ENCODE measurements at regions not wholly inside any gene's neighbourhood (a gene's known extent, or its start where the extent isn't known, plus 50 kb on each side); places are given as distances from the start of the nearest gene placed in this dataset.

DNA sequence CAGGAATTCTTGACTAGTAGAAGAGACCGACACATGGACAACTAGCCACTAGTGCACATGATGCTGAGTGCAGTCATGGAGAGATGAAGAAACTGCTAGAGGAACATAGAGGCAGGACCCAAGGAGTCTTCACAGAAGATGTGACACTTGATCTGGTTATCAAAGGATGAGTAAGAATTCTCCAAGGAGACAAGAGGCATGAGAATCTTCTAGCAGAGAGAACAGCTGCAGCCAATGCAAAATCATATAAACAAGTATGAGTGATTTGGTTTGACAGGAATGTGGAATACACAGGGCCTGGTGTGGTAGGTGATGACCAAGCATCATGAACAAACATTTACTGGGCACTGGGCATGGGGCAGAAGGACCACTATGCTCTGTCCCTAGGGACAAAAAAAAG, 140.9 kb upstream of the CTTNBP2NL start:
- Histone ChIP-seq H3K4me2 (ENCODE audit: control insufficient read depth, extremely low read depth, insufficient read depth, low read depth, low read length) (no peak overlapping the region), H3K4me3 (ENCODE audit: control insufficient read depth in 2 of 3, extremely low read depth in 1 of 3, insufficient read depth in 2 of 3, low read depth in 1 of 3, low read length in 3 of 3) (no peak overlapping the region), H3K9me3 (ENCODE audit: control insufficient read depth, low read depth, low read length) (no peaks in the 10 kb centered on the region), H3K36me3 (ENCODE audit: control insufficient read depth in 2 of 2, extremely low read depth in 1 of 2, insufficient read depth in 2 of 2, low read length in 2 of 2) (no peaks in the 10 kb centered on the region), H3K4me1 (ENCODE audit: control insufficient read depth, extremely low read depth, insufficient read depth, low read length) (peaks cover 14% of the 10 kb centered on the region), H3K9me1 (ENCODE audit: control insufficient read depth, extremely low read depth, insufficient read depth, low read length) (no peaks in the 10 kb centered on the region), H2AFZ (ENCODE audit: control insufficient read depth, low read length) (no peak overlapping the region), H3K27ac (ENCODE audit: control insufficient read depth, insufficient read depth, low read length) (no peak overlapping the region), H3K9ac (ENCODE audit: control insufficient read depth, extremely low read depth, insufficient read depth, low read length) (no peak overlapping the region), H3K27me3 (ENCODE audit: control insufficient read depth, extremely low read depth, insufficient read depth, low read length) (peaks cover 4% of the 10 kb centered on the region), H4K20me1 (ENCODE audit: control insufficient read depth, extremely low read depth, insufficient read depth, low read length) (no peaks in the 10 kb centered on the region), H3K79me2 (ENCODE audit: control insufficient read depth, insufficient read depth, low read length) (no peaks in the 10 kb centered on the region)
- TF ChIP-seq, protein P1, sequence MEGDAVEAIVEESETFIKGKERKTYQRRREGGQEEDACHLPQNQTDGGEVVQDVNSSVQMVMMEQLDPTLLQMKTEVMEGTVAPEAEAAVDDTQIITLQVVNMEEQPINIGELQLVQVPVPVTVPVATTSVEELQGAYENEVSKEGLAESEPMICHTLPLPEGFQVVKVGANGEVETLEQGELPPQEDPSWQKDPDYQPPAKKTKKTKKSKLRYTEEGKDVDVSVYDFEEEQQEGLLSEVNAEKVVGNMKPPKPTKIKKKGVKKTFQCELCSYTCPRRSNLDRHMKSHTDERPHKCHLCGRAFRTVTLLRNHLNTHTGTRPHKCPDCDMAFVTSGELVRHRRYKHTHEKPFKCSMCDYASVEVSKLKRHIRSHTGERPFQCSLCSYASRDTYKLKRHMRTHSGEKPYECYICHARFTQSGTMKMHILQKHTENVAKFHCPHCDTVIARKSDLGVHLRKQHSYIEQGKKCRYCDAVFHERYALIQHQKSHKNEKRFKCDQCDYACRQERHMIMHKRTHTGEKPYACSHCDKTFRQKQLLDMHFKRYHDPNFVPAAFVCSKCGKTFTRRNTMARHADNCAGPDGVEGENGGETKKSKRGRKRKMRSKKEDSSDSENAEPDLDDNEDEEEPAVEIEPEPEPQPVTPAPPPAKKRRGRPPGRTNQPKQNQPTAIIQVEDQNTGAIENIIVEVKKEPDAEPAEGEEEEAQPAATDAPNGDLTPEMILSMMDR (optimal IDR thresholded peaks at IDR 0.05 in 1 of 3, IDR thresholded peaks at IDR 0.05 in 1 of 3, conservative IDR thresholded peaks at IDR 0.05 in 1 of 3; ENCODE audit: extremely low read depth in 1 of 3, insufficient read depth in 2 of 3, low read length in 3 of 3) = no peak
- no peak for TF ChIP-seq EZH2 (IDR thresholded peaks at IDR 0.05; ENCODE audit: low read length)
- DNase-seq (ENCODE audit: low read depth, low spot score) = no peak
- no peak for FAIRE-seq
- dilution Hi-C loops (cut with MboI; ENCODE audit: extremely low pct_ligation_motif_present, low sequenced_read_pairs) = no loop called here

DNA sequence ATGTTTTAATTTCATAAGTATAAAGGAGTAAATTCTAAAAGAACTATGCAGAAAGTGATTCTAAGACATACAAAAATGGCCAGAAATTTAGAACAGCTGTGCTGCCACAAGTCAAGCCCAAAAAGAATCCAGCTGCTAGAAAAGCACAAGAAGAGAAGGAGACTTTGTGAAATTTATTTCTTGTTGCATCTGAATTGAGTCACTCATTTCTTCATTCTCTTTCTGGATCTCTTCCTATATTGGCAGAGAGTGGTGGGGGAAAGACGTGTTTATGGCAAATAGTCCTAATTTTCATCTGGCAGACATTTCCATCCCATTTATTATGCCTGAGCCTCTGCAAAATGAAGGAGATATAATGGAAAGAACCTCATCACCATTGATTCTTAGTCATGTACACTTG, 139.6 kb upstream of the CTTNBP2NL start:
- Histone ChIP-seq H3K4me3 (ENCODE audit: control insufficient read depth in 2 of 3, extremely low read depth in 1 of 3, insufficient read depth in 2 of 3, low read depth in 1 of 3, low read length in 3 of 3) (no peak overlapping the region), H3K9ac (ENCODE audit: control insufficient read depth, extremely low read depth, insufficient read depth, low read length) (no peak overlapping the region), H2AFZ (ENCODE audit: control insufficient read depth, low read length) (no peak overlapping the region), H3K9me1 (ENCODE audit: control insufficient read depth, extremely low read depth, insufficient read depth, low read length) (no peaks in the 10 kb centered on the region), H3K36me3 (ENCODE audit: control insufficient read depth in 2 of 2, extremely low read depth in 1 of 2, insufficient read depth in 2 of 2, low read length in 2 of 2) (no peaks in the 10 kb centered on the region), H3K9me3 (ENCODE audit: control insufficient read depth, low read depth, low read length) (no peaks in the 10 kb centered on the region), H3K27ac (ENCODE audit: control insufficient read depth, insufficient read depth, low read length) (no peak overlapping the region), H4K20me1 (ENCODE audit: control insufficient read depth, extremely low read depth, insufficient read depth, low read length) (no peaks in the 10 kb centered on the region), H3K4me1 (ENCODE audit: control insufficient read depth, extremely low read depth, insufficient read depth, low read length) (peaks cover 9% of the 10 kb centered on the region), H3K79me2 (ENCODE audit: control insufficient read depth, insufficient read depth, low read length) (no peaks in the 10 kb centered on the region), H3K27me3 (ENCODE audit: control insufficient read depth, extremely low read depth, insufficient read depth, low read length) (peaks cover 4% of the 10 kb centered on the region), H3K4me2 (ENCODE audit: control insufficient read depth, extremely low read depth, insufficient read depth, low read depth, low read length) (no peak overlapping the region)
- TF ChIP-seq, protein P1 (optimal IDR thresholded peaks at IDR 0.05 in 1 of 3, IDR thresholded peaks at IDR 0.05 in 1 of 3, conservative IDR thresholded peaks at IDR 0.05 in 1 of 3; ENCODE audit: extremely low read depth in 1 of 3, insufficient read depth in 2 of 3, low read length in 3 of 3) = no peak
- no peak for TF ChIP-seq EZH2 (IDR thresholded peaks at IDR 0.05; ENCODE audit: low read length)
- dilution Hi-C loops (cut with MboI; ENCODE audit: extremely low pct_ligation_motif_present, low sequenced_read_pairs) = no loop called here
- DNase-seq (ENCODE audit: low read depth, low spot score) (no peak), FAIRE-seq (no peak)
